Activated naive CD4-positive, alpha-beta T cell treated with anti-CD3 and anti-CD28 coated beads for 36 hours (primary cell): ENCODE measurements at regions not wholly inside any gene's neighbourhood (a gene's known extent, or its start where the extent isn't known, plus 50 kb on each side); places are given as distances from the start of the nearest gene placed in this dataset.

Experiments
- CTCF ChIA-PET: fragments of 350-600 bp; sonication (Branson Sonifier 250); formaldehyde crosslinking; loops from one replicate; lab custom pipeline; 2021; ENCODE audit warnings: antibody characterized with exemption; lab: Charles Lee
- DNase-seq: peaks from one replicate; pipeline ENCODE4 v3.0.0-alpha.2; 2020
- H3K27ac Mint-ChIP-seq: one replicate; pipeline ENCODE4 v1.8.0; 2021; ENCODE audit warnings: mild to moderate bottlenecking, mixed read lengths
- H3K27me3 Mint-ChIP-seq: one replicate; pipeline ENCODE4 v1.8.0; 2021; ENCODE audit warnings: low read depth, mixed read lengths
- H3K36me3 Mint-ChIP-seq: one replicate; pipeline ENCODE4 v1.8.0; 2021; ENCODE audit warnings: low read depth, mixed read lengths
- H3K4me1 Mint-ChIP-seq: one replicate; pipeline ENCODE4 v1.8.0; 2021; ENCODE audit warnings: low read depth, mixed read lengths
- H3K4me3 Mint-ChIP-seq: one replicate; pipeline ENCODE4 v1.8.0; 2021; ENCODE audit warnings: mild to moderate bottlenecking, moderate library complexity, mixed read lengths
- H3K9me3 Mint-ChIP-seq: one replicate; pipeline ENCODE4 v1.8.0; 2021; ENCODE audit warnings: mixed read lengths
- intact Hi-C: fragments of 100-400 bp; cut with micrococcal nuclease; formaldehyde crosslinking; loops from one replicate; pipeline ENCODE4 v1.15.1; 2023

GRCh38 chr3:152656214-152656971 lies 178.5 kb upstream of the P2RY1 start:
- CTCF ChIA-PET = no interaction called here
- peaks cover 6% of the 10 kb centered on the region for H3K4me1 Mint-ChIP-seq
- no peaks in the 10 kb centered on the region for H3K36me3 Mint-ChIP-seq
- intact Hi-C loops = no loop called here
- H3K4me3 Mint-ChIP-seq = no peak overlapping the region
- peaks cover 6% of the 10 kb centered on the region for H3K27me3 Mint-ChIP-seq
- H3K9me3 Mint-ChIP-seq = peaks cover 7% of the 10 kb centered on the region
- no peak for DNase-seq
- no peak overlapping the region for H3K27ac Mint-ChIP-seq

- H3K4me1 Mint-ChIP-seq = peaks cover 6% of the 10 kb centered on the region
Measured at GRCh38 chr3:152656972-152657355, 178.0 kb upstream of the P2RY1 start.

GRCh38 chr3:152658977-152659720 lies 175.8 kb upstream of the P2RY1 start:
- Mint-ChIP-seq H3K4me3 (no peak overlapping the region), H3K27ac (no peak overlapping the region), H3K4me1 (peaks cover 6% of the 10 kb centered on the region), H3K36me3 (no peaks in the 10 kb centered on the region), H3K9me3 (peaks cover 8% of the 10 kb centered on the region), H3K27me3 (no peaks in the 10 kb centered on the region)
- CTCF ChIA-PET = no interaction called here
- intact Hi-C loops = no loop called here
- no peak for DNase-seq

More at GRCh38 chr3:152656972-152657355, 178.0 kb upstream of the P2RY1 start:
- Mint-ChIP-seq H3K27ac (no peak overlapping the region), H3K27me3 (peaks cover 3% of the 10 kb centered on the region), H3K9me3 (peaks cover 8% of the 10 kb centered on the region), H3K4me3 (no peak overlapping the region), H3K36me3 (no peaks in the 10 kb centered on the region)
- intact Hi-C loops = no loop called here
- DNase-seq = no peak
- CTCF ChIA-PET = no interaction called here

GRCh38 chr3:152662157-152662556 lies 172.8 kb upstream of the P2RY1 start:
- Mint-ChIP-seq H3K4me1 (peaks cover 7% of the 10 kb centered on the region), H3K27me3 (no peaks in the 10 kb centered on the region), H3K9me3 (peaks cover 8% of the 10 kb centered on the region), H3K27ac (no peak overlapping the region), H3K4me3 (no peak overlapping the region), H3K36me3 (no peaks in the 10 kb centered on the region)
- CTCF ChIA-PET = no interaction called here
- intact Hi-C loops = no loop called here
- no peak for DNase-seq

- H3K4me1 Mint-ChIP-seq = peaks cover 7% of the 10 kb centered on the region
- no peaks in the 10 kb centered on the region for H3K27me3 Mint-ChIP-seq
- peaks cover 8% of the 10 kb centered on the region for H3K9me3 Mint-ChIP-seq
- H3K4me3 Mint-ChIP-seq = no peak overlapping the region
- H3K36me3 Mint-ChIP-seq = no peaks in the 10 kb centered on the region
- intact Hi-C loops = no loop called here
- CTCF ChIA-PET = no interaction called here
- no peak overlapping the region for H3K27ac Mint-ChIP-seq
- no peak for DNase-seq
Measured at GRCh38 chr3:152664766-152665165, 170.2 kb upstream of the P2RY1 start.

GRCh38 chr3:152667267-152667666 lies 167.7 kb upstream of the P2RY1 start:
- no peak for DNase-seq
- Mint-ChIP-seq H3K27me3 (peaks cover 10% of the 10 kb centered on the region), H3K4me3 (no peak overlapping the region), H3K9me3 (no peaks in the 10 kb centered on the region), H3K4me1 (peaks cover 18% of the 10 kb centered on the region), H3K36me3 (no peaks in the 10 kb centered on the region), H3K27ac (no peak overlapping the region)
- intact Hi-C loops = no loop called here
- CTCF ChIA-PET = no interaction called here

- DNase-seq = no peak
- Mint-ChIP-seq H3K36me3 (no peaks in the 10 kb centered on the region), H3K4me1 (peaks cover 18% of the 10 kb centered on the region), H3K27me3 (peaks cover 13% of the 10 kb centered on the region), H3K27ac (no peak overlapping the region), H3K4me3 (no peak overlapping the region), H3K9me3 (no peaks in the 10 kb centered on the region)
- intact Hi-C loops = no loop called here
- CTCF ChIA-PET = no interaction called here
Measured at GRCh38 chr3:152669560-152669959, 165.4 kb upstream of the P2RY1 start.

GRCh38 chr3:152671446-152672319 lies 163.2 kb upstream of the P2RY1 start:
- Mint-ChIP-seq H3K9me3 (no peaks in the 10 kb centered on the region), H3K27me3 (peaks cover 13% of the 10 kb centered on the region), H3K27ac (no peak overlapping the region), H3K4me1 (peaks cover 11% of the 10 kb centered on the region), H3K4me3 (no peak overlapping the region), H3K36me3 (no peaks in the 10 kb centered on the region)
- CTCF ChIA-PET = no interaction called here
- intact Hi-C loops = no loop called here
- DNase-seq = no peak

GRCh38 chr3:152672320-152672649 lies 162.6 kb upstream of the P2RY1 start:
- H3K4me3 Mint-ChIP-seq = no peak overlapping the region
- intact Hi-C loops = no loop called here
- no peaks in the 10 kb centered on the region for H3K36me3 Mint-ChIP-seq
- H3K27ac Mint-ChIP-seq = no peak overlapping the region
- H3K4me1 Mint-ChIP-seq = peaks cover 11% of the 10 kb centered on the region
- peaks cover 13% of the 10 kb centered on the region for H3K27me3 Mint-ChIP-seq
- no peaks in the 10 kb centered on the region for H3K9me3 Mint-ChIP-seq
- no peak for DNase-seq
- CTCF ChIA-PET = no interaction called here

- no peak for DNase-seq
- intact Hi-C loops = no loop called here
- H3K27me3 Mint-ChIP-seq = peaks cover 5% of the 10 kb centered on the region
- H3K27ac Mint-ChIP-seq = no peak overlapping the region
- peaks cover 3% of the 10 kb centered on the region for H3K4me1 Mint-ChIP-seq
- CTCF ChIA-PET = no interaction called here
- H3K36me3 Mint-ChIP-seq = no peaks in the 10 kb centered on the region
- H3K9me3 Mint-ChIP-seq = no peaks in the 10 kb centered on the region
- no peak overlapping the region for H3K4me3 Mint-ChIP-seq
Measured at GRCh38 chr3:152676810-152677379, 158.0 kb upstream of the P2RY1 start.

- Mint-ChIP-seq H3K36me3 (no peaks in the 10 kb centered on the region), H3K4me1 (no peaks in the 10 kb centered on the region), H3K27me3 (peaks cover 2% of the 10 kb centered on the region), H3K9me3 (no peaks in the 10 kb centered on the region), H3K4me3 (no peak overlapping the region), H3K27ac (no peak overlapping the region)
- CTCF ChIA-PET = no interaction called here
- no peak for DNase-seq
- intact Hi-C loops = no loop called here
Measured at GRCh38 chr3:152677491-152677890, 157.4 kb upstream of the P2RY1 start.

- no peaks in the 10 kb centered on the region for H3K9me3 Mint-ChIP-seq
- no peak for DNase-seq
- intact Hi-C loops = no loop called here
- H3K27ac Mint-ChIP-seq = no peak overlapping the region
- H3K27me3 Mint-ChIP-seq = peaks cover 9% of the 10 kb centered on the region
- H3K4me1 Mint-ChIP-seq = no peaks in the 10 kb centered on the region
- no peaks in the 10 kb centered on the region for H3K36me3 Mint-ChIP-seq
- CTCF ChIA-PET = interaction anchor here (0.9 kb wide), 1 partner anchor 108 kb away, joined by 3 read pairs; no protein-coding TSS in a partner anchor
- no peak overlapping the region for H3K4me3 Mint-ChIP-seq
Measured at GRCh38 chr3:152682477-152682876, 152.5 kb upstream of the P2RY1 start.
